H9 (cell line): ENCODE measurements at regions not wholly inside any gene's neighbourhood (a gene's known extent, or its start where the extent isn't known, plus 50 kb on each side); places are given as distances from the start of the nearest gene placed in this dataset.

Experiments
- DNase-seq: peaks from one replicate; pipeline ENCODE4 v3.0.0-alpha.2; 2017
- H2AFZ ChIP-seq: one replicate; pipeline ENCODE4 v1.6.1; 2013; ENCODE audit warnings: mild to moderate bottlenecking, low read length, control low read depth, moderate library complexity
- H2AK5ac ChIP-seq: 2 replicates; pipeline ENCODE4 v1.6.1; 2013; ENCODE audit warnings: low read length, control low read depth, mixed read lengths; ENCODE audit not compliant: insufficient read length
- H2BK120ac ChIP-seq: one replicate; pipeline ENCODE4 v1.6.1; 2013; ENCODE audit warnings: low read depth, mild to moderate bottlenecking, low read length, control low read depth, inconsistent platforms; ENCODE audit not compliant: poor library complexity, severe bottlenecking
- H2BK12ac ChIP-seq: 2 replicates; pipeline ENCODE4 v1.6.1; 2013; ENCODE audit warnings: low read length, control low read depth, mixed read lengths, low read depth; ENCODE audit not compliant: insufficient read length
- H2BK15ac ChIP-seq: 2 replicates; pipeline ENCODE4 v1.6.1; 2013; ENCODE audit warnings: low read depth, low read length, control low read depth
- H2BK20ac ChIP-seq: one replicate; pipeline ENCODE4 v1.6.1; 2013; ENCODE audit warnings: low read depth, mild to moderate bottlenecking, low read length, control low read depth, inconsistent platforms; ENCODE audit not compliant: poor library complexity, severe bottlenecking
- H2BK5ac ChIP-seq: 2 replicates; pipeline ENCODE4 v1.6.1; 2013; ENCODE audit warnings: low read length, control low read depth, mixed read lengths; ENCODE audit not compliant: insufficient read length
- H3K14ac ChIP-seq: 2 replicates; pipeline ENCODE4 v1.6.1; 2013; ENCODE audit warnings: low read length, control low read depth; ENCODE audit not compliant: insufficient read depth
- H3K18ac ChIP-seq: 2 replicates; pipeline ENCODE4 v1.6.1; 2013; ENCODE audit warnings: low read depth, mild to moderate bottlenecking, mixed read lengths, low read length, control low read depth; ENCODE audit not compliant: insufficient read length
- H3K23ac ChIP-seq: 2 replicates; pipeline ENCODE4 v1.6.1; 2013; ENCODE audit warnings: low read length, control low read depth, mixed read lengths, low read depth; ENCODE audit not compliant: insufficient read length
- H3K23me2 ChIP-seq: 2 replicates; pipeline ENCODE4 v1.6.1; 2013; ENCODE audit warnings: low read depth, mild to moderate bottlenecking, mixed read lengths, low read length, control low read depth; ENCODE audit not compliant: insufficient read length, poor library complexity, severe bottlenecking
- H3K27ac ChIP-seq: 2 replicates; pipeline ENCODE4 v1.5.1; 2013; ENCODE audit warnings: low read length, control low read depth, mixed read lengths, low read depth; ENCODE audit not compliant: insufficient read length
- H3K27me3 ChIP-seq: 2 replicates; pipeline ENCODE4 v1.6.1; 2013; ENCODE audit warnings: low read length, control low read depth, inconsistent platforms; ENCODE audit not compliant: insufficient read depth
- H3K4ac ChIP-seq: 2 replicates; pipeline ENCODE4 v1.6.1; 2013; ENCODE audit warnings: low read depth, mild to moderate bottlenecking, control low read depth, inconsistent platforms, low read length, moderate library complexity
- H3K4me1 ChIP-seq: 2 replicates; pipeline ENCODE4 v1.6.1; 2013; ENCODE audit warnings: low read length, control low read depth, inconsistent platforms; ENCODE audit not compliant: insufficient read depth
- H3K4me2 ChIP-seq: 2 replicates; pipeline ENCODE4 v1.6.1; 2013; ENCODE audit warnings: low read length, control low read depth, mixed read lengths; ENCODE audit not compliant: insufficient read length, insufficient read depth
- H3K56ac ChIP-seq: 2 replicates; pipeline ENCODE4 v1.6.1; 2013; ENCODE audit warnings: low read depth, mild to moderate bottlenecking, mixed read lengths, low read length, control low read depth; ENCODE audit not compliant: insufficient read length
- H3K79me1 ChIP-seq: 2 replicates; pipeline ENCODE4 v1.6.1; 2013; ENCODE audit warnings: low read depth, mild to moderate bottlenecking, moderate library complexity, low read length, control low read depth, inconsistent platforms; ENCODE audit not compliant: insufficient read depth, poor library complexity, severe bottlenecking
- H3K79me2 ChIP-seq: 2 replicates; pipeline ENCODE4 v1.6.1; 2013; ENCODE audit warnings: low read length, control low read depth, inconsistent platforms; ENCODE audit not compliant: insufficient read depth
- H3K9ac ChIP-seq: 2 replicates; pipeline ENCODE4 v1.6.1; 2013; ENCODE audit warnings: low read length, control low read depth, mixed read lengths; ENCODE audit not compliant: insufficient read length; ENCODE audit errors: extremely low read depth
- H3K9me3 ChIP-seq: one replicate; pipeline ENCODE4 v1.6.1; 2013; ENCODE audit warnings: low read depth, low read length, inconsistent platforms; ENCODE audit not compliant: control insufficient read depth
- H3T11ph ChIP-seq: one replicate; pipeline ENCODE4 v1.6.1; 2013; ENCODE audit warnings: mild to moderate bottlenecking, low read length, control low read depth, inconsistent platforms
- H4K20me1 ChIP-seq: one replicate; pipeline ENCODE4 v1.6.1; 2013; ENCODE audit not compliant: control insufficient read depth, insufficient read length, insufficient read depth
- H4K5ac ChIP-seq: 2 replicates; pipeline ENCODE4 v1.6.1; 2013; ENCODE audit warnings: low read depth, mild to moderate bottlenecking, mixed read lengths, low read length, control low read depth; ENCODE audit not compliant: insufficient read length
- H4K8ac ChIP-seq: replicated peaks from 2 replicates; pipeline ENCODE4 v1.6.1; 2013; ENCODE audit warnings: low read length, control low read depth, mixed read lengths, low read depth; ENCODE audit not compliant: insufficient read length
- H4K91ac ChIP-seq: 2 replicates; pipeline ENCODE4 v1.6.1; 2013; ENCODE audit warnings: low read depth, mild to moderate bottlenecking, moderate library complexity, mixed read lengths, low read length, control low read depth; ENCODE audit not compliant: insufficient read length
- H3K27ac Mint-ChIP-seq, 3 experiments: 2 replicates in 2 of 3; 3 replicates in 1 of 3; pipeline ENCODE4 v1.8.0; 2020 to 2021; ENCODE audit warnings: mixed read lengths in 3 of 3, mild to moderate bottlenecking in 1 of 3, moderate library complexity in 1 of 3
- H3K27me3 Mint-ChIP-seq: 2 replicates; pipeline ENCODE4 v1.8.0; 2021; ENCODE audit warnings: low read depth, mild to moderate bottlenecking, moderate library complexity, mixed read lengths
- H3K36me3 Mint-ChIP-seq, 3 experiments: 2 replicates in 2 of 3; 3 replicates in 1 of 3; pipeline ENCODE4 v1.8.0; 2020 to 2021; ENCODE audit warnings: low read depth in 3 of 3, mixed read lengths in 3 of 3; ENCODE audit not compliant: insufficient read depth in 1 of 3
- H3K4me1 Mint-ChIP-seq, 2 experiments: 2 replicates each; pipeline ENCODE4 v1.8.0; 2020; ENCODE audit warnings: mixed read lengths in 2 of 2
- H3K4me3 Mint-ChIP-seq, 2 experiments: 2 replicates in 1 of 2; 3 replicates in 1 of 2; pipeline ENCODE4 v1.8.0; 2020 to 2021; ENCODE audit warnings: mild to moderate bottlenecking in 2 of 2, mixed read lengths in 2 of 2, moderate library complexity in 1 of 2
- H3K9me3 Mint-ChIP-seq, 2 experiments: 2 replicates in 1 of 2; 3 replicates in 1 of 2; pipeline ENCODE4 v1.8.0; 2020; ENCODE audit warnings: mild to moderate bottlenecking in 2 of 2, mixed read lengths in 2 of 2, moderate library complexity in 1 of 2
- CTCF ChIP-seq: fragments of 200-600 bp; sonication (generic); conservative IDR thresholded peaks from 3 replicates; pipeline ENCODE4 v1.8.0; 2021; ENCODE audit warnings: antibody characterized with exemption, mild to moderate bottlenecking
- WGBS: extraction: QIAGEN DNeasy Blood & Tissue Kit; methylation state at CpG from one replicate; pipeline ENCODE4 v1.1.7; 2013; ENCODE audit warnings: missing lambda C conversion rate, low lambda C conversion rate, mixed read lengths; ENCODE audit not compliant: insufficient read length; ENCODE audit errors: extremely low coverage; 5-methylcytosine and 5-hydroxymethylcytosine counted together

- H3K9me3 ChIP-seq, result no peaks in the 10 kb centered on the region
- H2AK5ac ChIP-seq, result no peak overlapping the region
- H3K4me1 Mint-ChIP-seq, result peaks cover 0 to 4% of the 10 kb centered on the region in 2 experiments; a peak in 1 of 4 replicates
- H3K23me2 ChIP-seq, result no peaks in the 10 kb centered on the region
- no peak overlapping the region for H2AFZ ChIP-seq
- H3K14ac ChIP-seq, result no peak overlapping the region
- H3K4me3 Mint-ChIP-seq, result no peak overlapping the region
- H3K4me2 ChIP-seq, result no peak overlapping the region
- H3K27me3 ChIP-seq, result no peaks in the 10 kb centered on the region
- H3K56ac ChIP-seq, result no peak overlapping the region
- no peaks in the 10 kb centered on the region for H3K79me2 ChIP-seq
- H3K27me3 Mint-ChIP-seq, result no peaks in the 10 kb centered on the region
- TF ChIP-seq CTCF, result no peak
- no peaks in the 10 kb centered on the region for H3K4me1 ChIP-seq
- no peaks in the 10 kb centered on the region for H3K79me1 ChIP-seq
- no peak overlapping the region for H2BK120ac ChIP-seq
- H3K4ac ChIP-seq, result no peak overlapping the region
- no peak for DNase-seq
- no peak overlapping the region for H3K27ac Mint-ChIP-seq
- no peak overlapping the region for H2BK20ac ChIP-seq
- no peak overlapping the region for H2BK5ac ChIP-seq
- H4K8ac ChIP-seq, result no peak overlapping the region
- no peak overlapping the region for H3T11ph ChIP-seq
- no peak overlapping the region for H4K5ac ChIP-seq
- H3K27ac ChIP-seq, result no peak overlapping the region
- H3K23ac ChIP-seq, result no peak overlapping the region
- WGBS, result no CpG with 5 or more reads among the region's 2 CpGs
- no peak overlapping the region for H2BK12ac ChIP-seq
- no peaks in the 10 kb centered on the region for H3K36me3 Mint-ChIP-seq
- no peak overlapping the region for H3K9ac ChIP-seq
- no peaks in the 10 kb centered on the region for H3K9me3 Mint-ChIP-seq
- no peak overlapping the region for H3K18ac ChIP-seq
- H2BK15ac ChIP-seq, result no peak overlapping the region
- H4K20me1 ChIP-seq, result no peaks in the 10 kb centered on the region
- H4K91ac ChIP-seq, result no peak overlapping the region
Measured at GRCh38 chr20:7151676-7152470, 384.4 kb downstream of the BMP2 start.
